Mesenteric fat pad (tissue), 1 donor: ENCODE measurements at regions not wholly inside any gene's neighbourhood (a gene's known extent, or its start where the extent isn't known, plus 50 kb on each side); places are given as distances from the start of the nearest gene placed in this dataset.
"Not testable (repeated sequence)": the region's sequence is repeated elsewhere in the genome, so short reads cannot be mapped to it uniquely, and the experiment has no call there.

Source experiments
- DNase-seq: peaks from one replicate; pipeline ENCODE4 v3.0.0-alpha.2; 2020; ENCODE audit warnings: low spot score
- donor health status: DM: yes; HTN: yes; CAD: no.

GRCh38 chr4:167811958-167812357 lies 280.4 kb upstream of the ANXA10 start:
- DNase-seq = no peak

DNA sequence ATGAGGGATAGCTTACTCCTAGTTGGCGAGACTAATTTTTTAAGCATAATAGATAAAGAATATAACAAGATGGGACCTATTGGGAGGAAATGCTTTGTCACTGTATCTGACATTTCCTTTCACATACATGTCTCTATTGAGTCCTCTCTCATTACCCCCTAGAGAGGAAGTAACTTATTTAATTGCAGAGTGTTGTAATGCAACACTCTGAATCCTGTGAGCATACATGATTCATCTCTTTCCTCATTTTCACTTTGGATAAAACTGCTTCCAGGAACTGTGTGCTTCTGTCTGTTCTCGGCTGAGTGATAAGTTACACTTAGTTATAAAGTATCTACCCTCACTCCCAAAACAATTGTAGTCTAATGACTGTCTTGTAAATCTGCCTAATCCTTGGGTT lies 266.1 kb upstream of the ANXA10 start:
- DNase-seq = no peak

DNA sequence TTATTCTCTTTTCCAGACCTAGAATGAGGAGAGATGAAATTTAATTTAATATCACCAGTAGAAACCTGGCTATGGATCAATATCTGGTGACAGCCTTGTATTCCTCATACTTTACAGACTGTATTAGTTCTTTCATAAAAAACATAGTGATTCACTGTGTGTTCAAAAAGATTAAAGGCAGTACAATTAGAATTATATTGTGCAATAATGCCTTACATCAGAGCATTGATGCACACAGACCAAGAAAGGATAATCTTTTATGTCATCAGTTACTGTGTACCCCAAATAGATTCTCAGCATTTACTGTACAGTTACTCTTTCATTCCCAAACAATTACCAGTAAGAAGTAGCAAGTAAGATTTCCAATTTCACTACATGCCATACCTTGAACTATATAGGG lies 260.5 kb upstream of the ANXA10 start:
- DNase-seq = no peak

DNA sequence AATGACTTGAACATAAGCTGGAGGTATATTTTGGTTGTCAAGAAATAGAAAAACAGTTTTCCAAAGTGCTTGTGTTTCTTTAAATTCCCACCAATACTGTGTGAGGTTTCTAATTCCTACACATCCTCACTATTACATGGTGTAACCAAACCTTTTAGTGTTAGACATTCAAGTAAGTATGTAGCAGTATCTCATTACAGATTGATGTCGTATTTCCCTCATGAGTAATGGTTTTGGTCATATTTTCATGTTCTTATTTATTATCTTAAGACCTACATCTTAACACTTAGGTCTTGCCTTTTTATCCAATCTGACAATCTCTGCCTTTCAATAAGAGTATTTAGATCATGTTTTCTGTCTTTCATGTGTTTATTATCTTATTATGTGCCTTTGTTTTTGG lies 253.7 kb upstream of the ANXA10 start:
- DNase-seq = no peak

DNA sequence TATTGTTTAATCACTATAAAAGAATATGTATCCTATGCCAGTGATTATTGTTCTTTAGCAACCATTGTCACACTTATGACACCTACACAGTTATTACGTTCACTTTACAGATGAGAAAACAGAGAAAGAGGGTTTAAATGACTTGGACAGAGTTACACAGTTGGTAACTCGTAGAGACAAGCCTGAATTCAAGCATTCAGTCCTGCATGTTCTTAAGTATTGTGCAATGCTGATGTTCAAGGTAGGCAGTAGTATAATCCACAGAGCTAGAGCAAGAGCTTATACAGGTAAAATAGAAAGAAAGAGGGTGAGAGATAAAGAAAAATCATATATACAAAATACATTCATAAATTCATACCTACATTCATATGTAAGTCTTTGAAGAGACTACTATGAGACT lies 249.8 kb upstream of the ANXA10 start:
- no peak for DNase-seq

DNA sequence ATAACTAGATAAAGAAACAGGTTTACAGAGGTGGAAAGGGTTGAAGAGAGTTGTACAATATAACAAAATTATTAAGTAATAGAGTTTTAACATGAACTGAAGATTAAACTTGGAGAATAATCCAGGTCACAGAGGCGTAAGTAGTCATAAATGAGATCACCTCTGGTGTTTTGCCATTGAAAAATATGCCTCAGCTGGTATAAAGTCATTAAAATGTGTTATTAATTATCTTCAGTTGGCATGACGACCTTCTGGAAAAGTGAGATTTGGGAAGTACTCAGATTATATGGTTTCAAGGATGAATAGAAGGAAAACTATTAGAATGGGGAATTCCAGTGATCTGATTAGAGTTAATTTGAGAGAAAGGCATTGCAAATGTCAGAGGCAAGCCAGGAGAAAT lies 237.5 kb upstream of the ANXA10 start:
- DNase-seq = no peak

DNA sequence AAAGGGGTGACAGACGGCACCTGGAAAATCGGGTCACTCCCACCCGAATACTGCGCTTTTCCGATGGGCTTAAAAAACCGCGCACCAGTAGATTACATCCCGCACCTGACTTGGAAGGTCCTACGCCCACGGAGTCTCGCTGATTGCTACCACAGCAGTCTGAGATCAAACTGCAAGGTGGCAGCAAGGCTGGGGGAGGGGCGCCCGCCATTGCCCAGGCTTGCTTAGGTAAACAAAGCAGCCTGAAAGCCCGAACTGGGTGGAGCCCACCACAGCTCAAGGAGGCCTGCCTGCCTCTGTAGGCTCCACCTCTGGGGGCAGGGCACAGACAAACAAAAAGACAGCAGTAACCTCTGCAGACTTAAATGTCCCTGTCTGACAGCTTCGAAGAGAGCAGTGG lies 234.2 kb upstream of the ANXA10 start:
- not testable (repeated sequence) for DNase-seq

- DNase-seq = no peak
Measured at GRCh38 chr4:167867191-167867590, 225.1 kb upstream of the ANXA10 start.

DNA sequence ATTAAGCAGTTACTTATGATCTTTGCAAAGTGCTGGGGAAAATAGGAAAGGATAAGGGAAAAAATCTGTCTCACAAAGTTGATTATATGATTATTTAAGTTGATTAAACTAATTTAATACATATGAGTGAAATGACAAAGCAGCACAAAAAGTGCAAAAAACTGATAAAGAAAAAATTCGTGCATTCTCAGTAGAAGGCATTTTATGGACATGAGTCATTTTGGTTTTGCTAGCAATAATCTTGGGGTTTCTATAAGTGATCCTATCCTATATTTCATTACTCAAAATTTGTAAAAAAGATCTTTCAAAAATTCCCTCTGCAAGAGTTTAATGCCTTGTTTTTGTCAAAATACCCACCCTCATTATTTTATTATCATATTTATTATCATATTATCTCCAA lies 224.2 kb upstream of the ANXA10 start:
- no peak for DNase-seq

- DNase-seq = no peak
Measured at GRCh38 chr4:167873496-167873895, 218.8 kb upstream of the ANXA10 start.

- DNase-seq = not testable (repeated sequence)
Measured at GRCh38 chr4:167876091-167876490, 216.2 kb upstream of the ANXA10 start.

DNA sequence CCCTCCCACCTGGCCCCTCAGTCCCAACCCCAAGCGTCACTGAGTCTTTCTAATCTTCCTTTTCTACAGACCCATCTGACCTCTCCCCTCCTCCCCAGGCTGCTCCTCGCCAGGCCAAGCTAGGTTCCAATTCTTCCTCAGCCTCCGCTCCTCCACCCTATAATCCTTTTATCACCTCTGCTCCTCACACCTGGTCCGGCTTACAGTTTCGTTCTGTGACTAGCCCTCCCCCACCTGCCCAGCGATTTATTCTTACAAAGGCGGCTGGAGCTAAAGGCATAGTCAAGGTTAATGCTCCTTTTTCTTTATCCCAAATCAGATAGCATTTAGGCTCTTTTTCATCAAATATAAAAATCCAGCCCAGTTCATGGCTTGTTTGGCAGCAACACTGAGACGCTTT lies 214.5 kb upstream of the ANXA10 start:
- not testable (repeated sequence) for DNase-seq

DNA sequence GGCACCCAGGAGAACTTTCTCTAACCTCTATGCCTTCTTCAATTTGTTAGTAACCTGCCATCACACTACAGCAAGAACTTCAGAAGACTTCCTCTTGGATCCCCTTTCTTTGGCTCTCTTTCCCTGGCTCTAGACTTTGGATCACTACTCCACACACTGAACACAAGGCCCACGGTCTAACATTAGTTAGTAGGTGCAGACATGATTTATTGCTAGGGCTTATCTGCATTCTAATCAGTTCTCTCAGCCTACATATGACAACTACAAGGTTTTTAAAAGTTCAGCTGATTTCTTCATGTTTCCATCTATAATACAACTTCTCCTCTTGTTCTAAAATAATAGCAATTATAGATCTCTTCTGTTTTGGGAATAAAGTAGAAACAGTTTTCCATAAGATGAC lies 209.1 kb upstream of the ANXA10 start:
- no peak for DNase-seq

DNA sequence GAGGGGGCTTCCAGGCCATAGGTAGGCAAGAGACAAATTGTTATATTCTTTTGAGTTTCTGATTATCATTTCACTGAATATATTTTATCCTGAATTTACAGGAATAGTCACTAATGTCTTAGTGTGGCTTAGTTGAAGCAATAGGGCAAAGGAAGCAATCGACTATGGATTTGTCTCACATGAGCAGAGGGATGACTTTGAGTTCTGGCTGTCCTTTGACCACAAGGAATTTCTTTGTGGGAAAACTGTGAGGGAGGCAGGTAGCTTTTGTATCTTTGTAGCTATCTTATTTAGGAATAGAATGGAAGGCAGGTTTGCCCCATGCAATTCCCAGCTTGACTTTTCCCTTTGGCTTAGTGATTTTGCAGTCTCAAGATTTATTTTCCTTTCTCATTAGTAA lies 207.3 kb upstream of the ANXA10 start:
- no peak for DNase-seq

DNA sequence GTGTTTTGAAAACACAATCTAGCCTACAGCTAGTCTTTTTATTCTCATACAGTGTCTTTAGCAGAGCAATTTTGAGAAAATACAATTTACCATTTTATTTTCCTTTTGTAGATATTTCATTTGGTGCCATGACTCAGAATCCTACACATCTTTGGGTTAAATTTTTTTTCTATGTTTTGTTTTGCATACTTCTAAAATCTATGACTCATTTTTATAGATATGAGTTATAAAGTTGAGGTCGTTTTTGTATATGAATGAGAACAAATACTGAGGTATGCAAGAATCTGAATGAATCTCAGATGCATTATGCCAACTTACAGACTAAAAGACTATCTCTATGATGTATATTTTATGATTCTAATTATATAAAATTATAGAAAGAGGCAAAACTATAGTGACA lies 206.5 kb upstream of the ANXA10 start:
- no peak for DNase-seq

DNA sequence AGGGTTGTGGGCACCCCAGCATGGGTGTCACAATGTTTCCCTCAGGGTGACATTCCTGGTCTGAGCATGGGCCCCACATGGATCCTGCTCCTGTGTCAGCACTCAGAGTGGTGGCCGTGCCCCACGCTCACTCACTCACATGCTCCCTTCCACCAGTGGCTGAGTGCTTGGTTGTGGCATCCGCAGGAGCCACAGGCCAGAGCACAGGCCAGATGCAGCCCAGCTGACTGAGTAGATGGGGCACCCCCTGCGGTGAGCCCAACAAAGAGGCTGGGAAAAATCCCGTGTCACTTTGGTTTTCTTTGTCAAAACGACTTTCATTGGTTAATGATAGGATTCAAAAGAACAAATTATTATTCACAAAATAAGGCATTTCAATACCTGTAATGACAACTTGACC lies 204.6 kb upstream of the ANXA10 start:
- no peak for DNase-seq

- no peak for DNase-seq
Measured at GRCh38 chr4:167890226-167890625, 202.1 kb upstream of the ANXA10 start.

DNA sequence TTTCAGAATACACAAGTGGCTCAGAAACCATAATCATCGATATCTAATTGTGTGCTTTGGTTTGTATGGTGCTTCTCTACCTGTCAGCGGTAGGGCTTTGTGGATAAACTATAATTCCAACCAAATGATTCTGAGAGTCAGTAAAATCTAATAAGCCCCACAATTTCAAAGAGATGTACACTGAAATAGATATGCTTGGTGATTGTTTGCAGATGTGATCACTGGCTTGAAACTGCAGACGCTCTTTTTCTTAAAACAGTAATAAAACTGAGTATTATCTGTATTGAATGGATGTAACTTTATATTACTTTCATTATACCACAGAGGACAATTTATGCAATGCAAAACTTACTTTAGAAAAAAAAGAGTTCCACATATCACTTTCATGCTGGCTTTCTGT lies 198.8 kb upstream of the ANXA10 start:
- DNase-seq = no peak

GRCh38 chr4:167896260-167896659 lies 196.1 kb upstream of the ANXA10 start:
- not testable (repeated sequence) for DNase-seq

DNA sequence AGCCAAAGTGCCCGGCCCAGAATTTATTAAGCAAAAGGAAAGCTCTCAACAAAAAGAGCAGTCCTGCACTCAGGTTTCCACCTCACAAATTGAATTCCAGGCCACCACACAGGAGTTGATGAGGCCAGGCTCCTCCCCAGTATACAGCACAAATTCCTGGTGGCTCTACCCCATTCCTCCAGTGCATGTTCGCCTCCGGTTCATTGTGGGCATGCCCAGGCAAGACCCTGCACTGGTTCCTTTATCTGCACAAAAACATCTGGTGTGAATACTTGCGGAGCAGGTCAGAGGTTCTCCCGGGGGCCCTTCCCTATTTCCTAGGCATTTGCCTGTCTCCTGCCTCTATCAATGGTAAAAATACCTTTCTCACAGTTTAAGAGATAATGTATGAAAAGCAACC lies 195.2 kb upstream of the ANXA10 start:
- DNase-seq = no peak

DNA sequence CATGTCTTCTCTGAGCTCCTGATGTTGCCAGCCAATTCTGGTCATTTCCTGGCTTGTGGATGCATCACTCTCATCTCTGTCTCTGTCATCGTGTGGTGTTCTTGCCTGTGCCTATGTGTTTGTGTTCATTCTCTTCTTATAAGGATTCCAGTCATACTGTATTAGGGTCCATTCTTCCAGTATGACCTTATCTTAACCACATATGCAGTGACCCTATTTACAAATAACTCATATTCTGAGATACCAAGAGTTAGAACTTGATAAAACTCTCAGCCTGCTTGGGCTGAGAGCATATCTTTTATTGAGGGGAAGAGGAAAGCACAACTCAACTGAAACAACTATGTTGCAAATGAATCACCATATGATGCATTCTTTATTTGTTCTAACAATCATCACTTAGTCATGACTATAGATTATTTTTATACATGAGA lies 189.0 kb upstream of the ANXA10 start:
- DNase-seq = no peak

DNA sequence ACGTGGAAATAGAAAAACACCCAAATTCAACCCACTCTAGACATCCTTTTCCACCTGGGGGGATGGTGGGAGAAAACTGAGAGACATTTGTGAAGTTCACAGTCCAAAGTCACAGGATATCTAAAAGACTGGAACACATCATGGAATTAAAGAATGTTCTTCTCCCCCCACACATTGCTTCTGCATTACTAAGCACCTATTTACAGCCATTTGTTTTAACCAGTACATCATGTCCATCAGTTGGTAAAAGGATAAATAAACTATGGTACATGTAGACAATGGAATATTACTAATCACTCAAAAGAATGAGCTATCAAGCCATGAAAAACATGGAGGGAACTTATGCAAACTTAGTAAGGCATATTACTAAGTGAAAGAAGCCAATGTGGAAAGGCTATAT lies 185.5 kb upstream of the ANXA10 start:
- no peak for DNase-seq

GRCh38 chr4:167908816-167909215 lies 183.5 kb upstream of the ANXA10 start:
- DNase-seq = no peak

- not testable (repeated sequence) for DNase-seq
Measured at GRCh38 chr4:167912535-167912934, 179.8 kb upstream of the ANXA10 start.
